ENCODE measurements at regions not wholly inside any gene's neighbourhood (a gene's known extent, or its start where the extent isn't known, plus 50 kb on each side); places are given as distances from the start of the nearest gene placed in this dataset.

DNA sequence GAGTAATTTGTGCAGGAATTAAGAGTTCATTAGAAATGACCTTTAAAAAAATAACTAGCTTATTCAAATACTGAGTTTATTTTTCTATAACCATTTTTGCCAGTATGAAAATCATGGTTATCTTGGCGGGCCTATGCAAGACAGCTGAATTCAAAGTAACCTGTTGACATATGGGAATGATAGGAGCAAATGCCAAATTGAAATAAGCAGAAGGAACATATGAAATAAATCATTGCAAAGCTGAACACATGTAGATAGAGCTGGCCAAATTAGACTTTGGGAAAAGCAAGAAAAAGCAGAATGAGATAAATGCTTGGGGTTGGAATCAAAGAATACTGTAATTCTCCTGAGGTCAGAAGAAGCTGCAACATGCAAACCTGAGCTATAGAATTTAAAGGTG lies 372.5 kb downstream of the ADAMTS20 start:
- DNase-seq (ENCODE audit: low read depth in 2 of 2) = no peak

DNA sequence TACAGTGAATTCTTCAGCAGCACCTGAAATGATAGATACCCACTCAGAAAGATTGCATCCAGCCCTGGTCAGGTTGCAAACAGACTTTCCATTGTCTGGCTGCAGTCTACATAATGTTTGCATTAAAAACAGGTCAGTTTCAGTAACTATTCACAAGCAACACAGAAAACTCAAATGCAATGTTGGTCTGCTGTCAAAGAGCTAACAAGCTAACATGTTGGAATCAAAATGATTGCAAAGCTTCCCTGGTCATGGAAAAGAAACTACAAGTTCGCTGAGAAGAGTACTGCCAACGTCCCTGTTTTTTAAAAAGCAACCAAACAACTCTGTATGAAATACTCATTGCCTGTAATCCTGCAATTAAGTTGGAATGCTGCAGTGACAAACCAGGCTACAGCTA lies 374.7 kb downstream of the ADAMTS20 start:
- DNase-seq (ENCODE audit: low read depth in 2 of 2) = no peak

DNA sequence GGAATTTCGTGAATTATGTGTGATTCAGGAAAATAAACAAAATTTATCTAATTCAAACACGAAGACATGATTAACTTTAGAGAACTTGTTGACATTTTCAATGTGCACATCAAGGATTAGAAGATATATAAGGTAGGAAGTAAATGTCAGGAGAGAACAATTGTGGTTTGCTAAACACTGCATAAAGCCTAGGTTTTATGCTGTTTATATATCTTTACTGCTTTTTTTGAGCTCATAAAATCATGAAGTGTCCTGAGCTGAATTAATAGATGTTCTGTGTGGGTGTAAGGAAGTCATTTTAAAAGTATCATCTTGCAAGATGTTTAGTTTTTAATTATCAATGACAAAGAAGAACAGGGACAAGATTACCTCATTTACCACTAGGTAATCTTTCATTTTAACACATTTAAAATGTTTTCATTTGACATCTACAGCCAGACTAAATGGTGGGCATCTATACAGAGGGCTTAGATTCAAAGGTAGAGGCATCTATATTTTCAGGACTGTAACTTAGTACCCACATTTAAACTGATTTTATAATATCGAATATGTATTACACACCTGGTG lies 382.8 kb downstream of the ADAMTS20 start:
- no peak for DNase-seq (ENCODE audit: low read depth in 2 of 2)

DNA sequence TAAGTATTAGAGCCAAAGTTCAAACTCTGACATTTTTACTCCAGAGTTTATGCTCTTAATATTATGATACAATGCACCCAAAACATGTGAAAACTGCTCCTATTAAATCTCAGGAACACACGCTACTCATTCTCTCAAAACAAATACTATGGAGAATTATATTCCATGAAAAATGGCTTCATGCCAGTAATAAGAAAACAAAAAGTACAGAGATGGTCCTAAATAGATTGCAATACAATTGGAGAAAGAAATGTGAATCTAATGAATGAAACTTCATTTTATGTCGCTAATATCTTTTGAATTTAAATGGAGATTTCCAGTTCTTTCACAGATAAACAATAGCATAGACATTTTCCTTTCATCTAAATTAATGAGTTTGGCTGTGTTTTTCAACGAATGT lies 384.3 kb downstream of the ADAMTS20 start:
- DNase-seq (ENCODE audit: low read depth in 2 of 2) = no peak

GRCh38 chr12:43165351-43165750 lies 386.7 kb downstream of the ADAMTS20 start:
- no peak for DNase-seq (ENCODE audit: low read depth in 2 of 2)

GRCh38 chr12:43162138-43162537 lies 389.9 kb downstream of the ADAMTS20 start:
- no peak for DNase-seq (ENCODE audit: low read depth in 2 of 2)

GRCh38 chr12:43159506-43159905 lies 392.5 kb downstream of the ADAMTS20 start:
- DNase-seq (ENCODE audit: low read depth in 2 of 2) = no peak

- DNase-seq (ENCODE audit: low read depth in 2 of 2) = no peak
Measured at GRCh38 chr12:43158126-43158525, 393.9 kb downstream of the ADAMTS20 start.

GRCh38 chr12:43155376-43155775 lies 396.6 kb downstream of the ADAMTS20 start:
- DNase-seq (ENCODE audit: low read depth in 2 of 2) = no peak

- no peak for DNase-seq (ENCODE audit: low read depth in 2 of 2)
Measured at GRCh38 chr12:43154498-43155045, 397.4 kb downstream of the ADAMTS20 start.

GRCh38 chr12:43151441-43151981 lies 400.5 kb downstream of the ADAMTS20 start:
- DNase-seq (ENCODE audit: low read depth in 2 of 2) = peak; percentile 79 to 83

- DNase-seq (ENCODE audit: low read depth in 2 of 2) = no peak
Measured at GRCh38 chr12:43148691-43149090, 403.3 kb downstream of the ADAMTS20 start.

DNA sequence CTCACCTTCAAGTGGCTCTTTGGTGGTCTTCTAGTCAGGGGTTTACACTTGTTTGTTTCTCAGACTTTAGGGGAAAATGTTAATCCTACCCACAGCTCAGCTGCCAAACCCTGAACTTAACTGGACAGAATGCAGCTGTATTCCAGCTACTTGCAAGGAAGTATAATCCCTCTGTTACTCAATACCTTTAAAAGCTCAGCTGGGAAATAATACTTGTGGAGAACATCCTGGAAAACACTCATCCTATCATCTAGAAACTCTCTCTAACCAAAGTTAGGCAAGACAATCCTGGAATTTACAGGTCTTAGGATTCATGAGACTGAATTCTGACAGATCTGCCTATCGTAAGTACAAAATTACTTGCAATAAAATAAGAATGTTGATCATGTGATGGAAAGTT lies 404.1 kb downstream of the ADAMTS20 start:
- no peak for DNase-seq (ENCODE audit: low read depth in 2 of 2)

- DNase-seq (ENCODE audit: low read depth in 2 of 2) = no peak
Measured at GRCh38 chr12:43145481-43145880, 406.5 kb downstream of the ADAMTS20 start.

- no peak for DNase-seq (ENCODE audit: low read depth in 2 of 2)
Measured at GRCh38 chr12:43143278-43143677, 408.7 kb downstream of the ADAMTS20 start.

DNA sequence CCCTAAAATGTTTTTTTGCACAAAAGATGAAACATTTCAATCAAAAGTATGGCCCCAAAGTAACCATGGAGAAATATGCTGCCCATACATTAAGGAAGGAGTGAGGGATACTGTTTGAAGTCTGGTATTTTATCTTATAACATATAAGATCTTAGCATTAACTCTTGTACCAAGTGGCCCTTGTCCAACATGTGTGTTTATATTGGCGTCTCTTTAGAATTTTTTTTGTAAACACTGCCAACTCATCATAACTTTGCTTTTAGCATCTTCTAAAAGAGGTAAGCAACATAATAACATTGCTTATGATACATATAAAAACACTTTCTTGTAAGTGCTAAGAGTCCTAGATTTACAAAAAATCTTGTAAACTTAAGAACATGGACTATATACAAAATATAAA lies 419.7 kb downstream of the ADAMTS20 start:
- DNase-seq (ENCODE audit: low read depth in 2 of 2) = no peak

GRCh38 chr12:43131301-43131700 lies 420.7 kb downstream of the ADAMTS20 start:
- no peak for DNase-seq (ENCODE audit: low read depth in 2 of 2)

GRCh38 chr12:43127886-43128549 lies 424.0 kb downstream of the ADAMTS20 start:
- DNase-seq (ENCODE audit: low read depth in 2 of 2) = no peak

DNA sequence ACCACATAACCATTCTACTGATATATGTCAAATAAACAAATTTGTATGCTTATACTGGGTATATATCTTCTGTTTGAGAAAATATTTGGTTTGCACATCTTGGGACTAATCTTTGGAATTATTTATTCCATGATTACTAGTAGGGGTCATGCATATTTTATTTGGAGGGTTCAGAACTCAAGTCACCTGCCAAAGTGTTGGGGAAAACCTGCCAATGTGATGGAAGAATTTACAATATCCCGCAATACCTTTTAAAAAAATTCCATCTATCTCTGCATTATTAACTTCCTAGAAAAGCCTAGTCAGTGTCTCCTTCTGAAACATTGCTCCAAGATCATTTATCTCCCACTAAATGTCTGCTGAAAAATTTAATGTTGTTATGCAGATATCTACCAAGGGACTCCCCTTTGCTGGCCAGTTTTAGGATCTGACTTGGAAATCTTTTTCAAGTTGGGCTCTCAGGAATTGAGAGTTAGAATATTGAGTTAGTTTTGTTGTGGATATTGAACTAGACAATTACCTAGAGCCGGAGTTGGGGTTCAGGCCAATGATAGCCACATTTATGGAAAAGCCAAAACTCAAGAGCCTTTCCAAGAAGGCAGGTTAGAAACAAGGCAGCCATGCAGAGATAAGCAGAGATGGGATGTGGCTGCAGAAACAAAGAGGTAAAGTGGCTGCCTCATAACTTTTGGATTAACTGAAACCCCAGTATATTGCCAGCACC lies 425.2 kb downstream of the ADAMTS20 start:
- no peak for DNase-seq (ENCODE audit: low read depth in 2 of 2)

- no peak for DNase-seq (ENCODE audit: low read depth in 2 of 2)
Measured at GRCh38 chr12:43123461-43123860, 428.5 kb downstream of the ADAMTS20 start.

GRCh38 chr12:43120150-43120549 lies 431.9 kb downstream of the ADAMTS20 start:
- no peak for DNase-seq (ENCODE audit: low read depth in 2 of 2)

DNA sequence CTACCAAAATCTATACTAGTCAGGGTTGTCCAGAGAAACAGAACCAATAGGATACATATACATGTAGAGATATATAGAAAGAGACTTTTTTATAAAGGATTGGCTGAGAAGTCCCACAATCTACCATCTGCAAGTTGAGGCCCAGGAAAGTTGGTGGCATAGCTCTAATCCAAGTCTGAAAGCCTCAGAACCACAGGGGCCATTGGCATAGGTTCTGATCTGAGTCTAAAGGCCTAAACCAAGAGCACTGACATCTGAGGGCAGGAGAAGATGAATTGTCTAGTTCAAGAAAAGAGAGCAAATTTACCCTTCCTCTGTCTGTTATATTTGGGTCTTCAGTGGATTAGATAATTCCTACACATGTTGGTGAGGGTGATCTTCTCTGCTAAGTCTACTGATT lies 433.1 kb downstream of the ADAMTS20 start:
- DNase-seq (ENCODE audit: low read depth in 2 of 2) = no peak

- no peak for DNase-seq (ENCODE audit: low read depth in 2 of 2)
Measured at GRCh38 chr12:43118234-43118633, 433.8 kb downstream of the ADAMTS20 start.
